GM19452 (cell line): ENCODE measurements at regions not wholly inside any gene's neighbourhood (a gene's known extent, or its start where the extent isn't known, plus 50 kb on each side); places are given as distances from the start of the nearest gene placed in this dataset.

ENCODE experiments used
- ATAC-seq: cut with Tn5 transposase; IDR thresholded peaks from one replicate; pipeline ENCODE4 v1.9.1; 2021; ENCODE audit not compliant: unreplicated experiment

GRCh38 chr3:188940573-188940932, 231.2 kb upstream of the TPRG1 start:
- no peak for ATAC-seq

DNA sequence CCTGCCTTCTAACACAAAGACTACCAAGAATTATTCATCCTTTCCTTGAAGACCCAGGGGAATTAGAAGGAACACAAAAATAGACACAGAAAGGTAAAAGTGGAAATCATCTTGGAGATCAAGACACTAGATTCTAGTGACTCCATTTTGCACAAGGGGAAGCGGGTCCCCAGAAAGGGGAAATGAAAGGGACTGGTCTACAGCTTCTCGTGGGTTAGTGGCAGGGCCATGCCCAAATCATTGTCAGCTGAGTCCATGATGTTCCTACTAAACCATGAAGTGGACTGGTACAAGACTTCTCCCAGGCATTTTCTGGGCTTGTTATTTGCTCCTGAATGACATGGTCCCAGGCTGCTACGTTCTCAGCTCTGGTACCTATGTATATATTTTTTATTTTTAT, 230.7 kb upstream of the TPRG1 start:
- no peak for ATAC-seq

- ATAC-seq, result no peak
Measured at GRCh38 chr3:188942191-188942590, 229.6 kb upstream of the TPRG1 start.

DNA sequence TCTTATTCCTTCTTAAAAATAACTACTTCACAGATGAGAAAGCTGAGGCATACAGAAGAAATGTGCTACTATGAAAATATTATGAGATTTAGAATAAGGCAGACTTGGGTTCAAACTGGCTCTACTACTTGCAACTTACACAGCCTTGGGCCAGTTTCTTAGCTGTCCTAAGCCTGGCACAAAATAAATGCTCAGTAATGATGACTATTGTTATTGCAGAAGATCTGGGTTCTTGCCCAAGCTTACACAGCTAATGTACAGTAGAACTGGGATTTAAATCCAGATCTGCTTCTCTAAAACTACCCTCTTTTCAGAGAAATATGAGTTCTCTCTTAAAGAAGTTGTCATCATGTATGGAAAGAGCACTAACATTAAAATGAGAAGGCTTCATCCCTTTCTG, 228.2 kb upstream of the TPRG1 start:
- ATAC-seq, result no peak

DNA sequence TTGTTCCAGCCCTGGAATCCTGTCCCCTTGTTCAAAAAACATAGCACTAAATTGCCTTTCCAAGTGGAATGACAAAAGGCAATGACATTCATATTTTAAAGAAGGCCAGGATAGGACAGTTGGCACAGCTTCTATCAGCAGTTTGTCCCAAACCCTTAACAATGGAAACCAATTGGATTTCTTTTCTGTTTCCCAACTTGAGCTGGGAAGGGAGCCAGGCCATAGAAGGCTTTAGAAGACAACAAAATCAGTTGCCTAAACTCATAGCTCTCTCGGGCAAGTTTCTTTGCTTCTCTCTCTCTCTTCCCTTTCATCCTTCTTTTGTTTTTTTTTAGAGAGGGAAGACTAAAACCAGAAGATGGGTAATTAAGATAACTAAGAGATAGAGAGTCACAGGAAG, 227.7 kb upstream of the TPRG1 start:
- no peak for ATAC-seq

DNA sequence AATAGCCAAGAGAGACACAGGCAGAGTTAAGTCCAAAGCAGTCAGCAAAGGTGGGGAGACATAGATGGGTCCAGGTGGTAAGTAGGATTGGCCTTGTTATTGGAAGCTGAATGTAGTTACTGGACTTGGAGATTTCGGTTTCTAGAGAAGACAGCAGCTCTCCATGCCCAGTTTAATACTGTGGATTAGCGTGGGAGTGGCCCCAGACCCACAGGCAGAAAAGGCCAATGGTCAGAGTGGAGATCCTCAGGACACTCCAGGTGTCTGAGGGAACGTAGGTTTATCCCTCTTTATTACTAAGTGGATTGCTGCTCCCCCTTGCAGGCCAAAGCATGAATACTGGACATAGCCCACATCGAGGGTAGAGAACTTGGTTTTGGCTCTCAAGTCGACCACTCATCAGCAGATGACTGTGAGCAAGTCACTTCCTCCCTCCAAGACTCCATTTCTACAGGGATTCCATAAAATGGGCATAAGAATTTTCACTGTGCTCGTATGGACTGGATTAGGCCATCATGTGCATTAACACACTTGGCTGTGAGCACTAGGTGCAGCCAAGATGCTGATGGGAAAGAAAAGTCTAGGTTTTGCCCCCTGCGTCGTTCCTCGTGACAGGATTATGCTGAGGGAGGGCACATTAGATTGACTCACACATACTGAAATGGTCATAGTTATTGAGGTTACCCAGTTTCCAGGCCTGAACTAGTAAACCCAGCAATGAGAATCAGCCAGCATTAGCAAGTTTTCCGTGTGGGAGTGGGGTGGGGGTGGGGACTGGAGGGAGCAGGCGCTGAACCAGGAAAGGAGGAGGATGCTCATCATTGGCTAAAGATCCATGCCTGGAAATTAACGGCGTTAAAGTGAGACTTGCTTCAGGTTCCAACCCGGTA, 225.2 kb upstream of the TPRG1 start:
- ATAC-seq, result no peak

- ATAC-seq, result no peak
Measured at GRCh38 chr3:188947401-188948280, 224.1 kb upstream of the TPRG1 start.

GRCh38 chr3:188948281-188948996, 223.3 kb upstream of the TPRG1 start:
- ATAC-seq, result no peak

DNA sequence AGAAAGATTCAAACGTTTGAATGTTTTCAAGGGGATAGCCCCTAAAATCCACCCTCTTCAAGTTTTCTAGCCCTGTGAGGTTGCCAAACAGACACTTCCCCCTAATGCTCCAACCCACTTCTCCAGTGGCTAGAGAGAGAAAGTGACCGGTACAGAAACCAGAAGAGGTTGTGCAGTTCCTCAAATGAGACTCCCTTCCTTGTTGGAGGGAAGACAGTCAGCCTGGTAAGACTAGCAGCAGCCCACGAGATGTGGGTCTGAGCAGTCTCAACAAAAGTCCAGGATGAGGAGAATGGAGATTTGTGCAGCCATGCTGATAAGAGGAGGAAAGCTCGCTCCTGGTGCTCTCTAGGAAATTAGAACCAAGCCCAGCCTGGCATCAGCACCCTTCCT, 222.8 kb upstream of the TPRG1 start:
- ATAC-seq, result no peak

- ATAC-seq, result no peak
Measured at GRCh38 chr3:188949456-188949855, 222.3 kb upstream of the TPRG1 start.

GRCh38 chr3:188949996-188950395, 221.8 kb upstream of the TPRG1 start:
- ATAC-seq, result no peak

DNA sequence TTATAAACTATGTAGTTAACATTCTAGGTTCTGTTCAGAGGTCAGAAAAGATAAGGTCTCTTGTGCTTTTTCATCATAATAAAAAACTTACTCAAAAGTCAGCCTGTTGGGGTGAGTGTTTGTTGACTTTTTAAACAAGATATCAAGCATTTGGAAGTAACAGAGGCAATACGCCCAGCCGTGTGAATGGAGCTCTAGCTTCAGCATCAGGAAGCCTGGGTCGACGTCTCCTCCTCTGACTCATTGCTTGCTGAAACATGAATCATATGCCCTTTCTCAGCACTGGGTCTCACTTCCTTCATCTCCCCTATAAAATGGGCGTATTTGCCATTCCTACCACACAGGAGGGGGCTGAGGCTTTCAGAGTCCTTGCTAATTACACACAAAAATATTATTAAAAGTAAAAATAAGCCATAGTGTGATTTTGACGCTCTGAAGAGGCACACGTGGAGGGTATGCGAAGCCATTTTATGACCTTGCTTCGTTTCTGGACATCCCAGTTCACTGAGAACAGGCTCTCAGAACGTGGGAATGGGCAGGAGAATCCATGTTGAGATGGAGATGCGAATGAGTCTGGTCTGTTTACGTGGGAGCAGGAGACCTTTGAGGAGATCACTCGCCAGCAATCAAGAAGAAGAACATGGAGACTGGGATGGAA, 220.8 kb upstream of the TPRG1 start:
- ATAC-seq, result no peak

- no peak for ATAC-seq
Measured at GRCh38 chr3:188951734-188952133, 220.0 kb upstream of the TPRG1 start.

DNA sequence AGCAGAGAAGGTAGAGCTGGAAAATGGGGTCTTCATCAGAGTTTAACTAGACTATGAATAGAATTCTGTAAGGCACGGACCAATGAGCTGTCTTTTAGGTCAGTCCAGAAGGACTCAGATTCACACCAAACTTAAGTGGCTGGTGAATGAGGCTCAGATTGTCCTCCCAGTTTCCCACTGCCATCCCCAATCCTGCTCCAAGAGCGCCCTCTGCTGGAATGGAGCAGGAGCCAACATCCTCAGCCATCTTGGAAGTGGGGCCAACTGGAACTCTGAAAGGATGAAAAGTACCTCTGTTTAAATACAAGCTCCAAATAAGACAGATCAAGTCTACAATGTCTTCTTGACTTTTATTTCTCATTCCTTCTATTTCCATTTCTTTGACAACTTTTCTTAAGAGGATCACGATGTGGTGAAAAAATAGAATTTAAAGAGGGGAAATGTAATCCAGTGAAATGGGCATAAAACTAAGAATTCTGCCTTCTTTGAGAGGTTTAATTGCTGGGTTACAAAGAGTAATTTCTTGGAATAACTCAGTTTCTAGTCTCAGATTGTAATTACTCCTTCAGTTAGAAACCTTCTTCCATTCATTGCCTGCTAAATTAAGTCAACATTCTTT, 217.1 kb upstream of the TPRG1 start:
- peak; percentile 64 for ATAC-seq

- ATAC-seq, result no peak
Measured at GRCh38 chr3:188955919-188956318, 215.9 kb upstream of the TPRG1 start.

DNA sequence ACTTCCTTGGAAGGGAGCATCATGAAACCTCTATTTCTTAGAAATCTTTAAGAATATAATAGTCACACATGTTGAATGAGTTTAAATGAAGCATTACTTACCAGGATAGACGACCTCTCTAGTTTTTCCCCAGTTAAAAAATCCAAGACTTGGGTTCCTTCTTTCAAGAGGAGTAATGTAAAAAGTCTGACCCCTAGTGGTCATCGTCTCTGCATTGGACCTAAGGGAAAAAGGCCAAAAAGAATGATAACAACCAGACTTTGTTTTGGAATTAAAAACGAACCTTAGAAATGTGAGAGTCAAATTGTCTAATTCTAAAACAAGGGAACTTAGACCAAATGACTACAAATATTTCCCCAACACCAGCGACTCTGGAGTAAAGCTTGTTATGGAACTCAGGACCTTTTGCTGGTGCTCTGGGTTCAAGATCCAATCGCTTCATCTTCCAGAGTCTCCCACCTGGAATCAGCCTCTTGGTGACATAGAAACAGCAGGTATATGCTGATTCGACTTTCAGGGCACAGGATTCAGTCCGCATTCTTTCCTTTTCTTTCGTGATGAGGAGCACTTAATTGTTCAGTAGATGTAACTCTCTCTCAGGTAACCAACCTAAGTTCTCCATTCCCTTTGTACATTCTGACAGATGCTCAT, 214.8 kb upstream of the TPRG1 start:
- ATAC-seq, result no peak

GRCh38 chr3:188959013-188959412, 212.8 kb upstream of the TPRG1 start:
- no peak for ATAC-seq

- no peak for ATAC-seq
Measured at GRCh38 chr3:188962253-188963247, 209.2 kb upstream of the TPRG1 start.

DNA sequence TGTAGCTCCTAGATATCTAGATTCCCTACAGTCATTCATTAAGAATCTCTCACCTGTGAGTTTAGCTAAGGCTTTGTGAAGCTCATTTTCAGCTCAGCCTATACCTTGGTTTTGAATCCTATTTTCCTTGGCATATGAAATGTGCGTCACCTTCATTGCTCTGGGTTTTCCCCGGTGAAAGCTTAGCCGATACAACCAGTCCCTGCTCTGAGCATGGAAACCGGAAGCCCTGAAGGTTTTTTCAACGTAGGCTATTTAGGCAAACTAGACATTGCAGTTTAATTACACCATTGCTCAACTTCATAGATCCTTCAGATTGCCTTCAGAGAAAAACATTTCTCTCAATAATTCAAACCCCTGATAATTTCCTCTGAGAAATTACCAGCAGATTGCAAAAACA, 206.8 kb upstream of the TPRG1 start:
- no peak for ATAC-seq
